ENCODE measurements at regions not wholly inside any gene's neighbourhood (a gene's known extent, or its start where the extent isn't known, plus 50 kb on each side); places are given as distances from the start of the nearest gene placed in this dataset.

GRCh38 chr17:74149597-74150427 lies 53.7 kb upstream of the RPL38 start:
- TF ChIP-seq CTCF (IDR thresholded peaks at IDR 0.05; ENCODE audit: low read depth, low read length) (no peak), MAX (IDR thresholded peaks at IDR 0.05; ENCODE audit: low read depth, low read length) (no peak), POLR2A (IDR thresholded peaks at IDR 0.05; ENCODE audit: extremely low read depth, insufficient read length) (no peak)
